ENCODE measurements at regions not wholly inside any gene's neighbourhood (a gene's known extent, or its start where the extent isn't known, plus 50 kb on each side); places are given as distances from the start of the nearest gene placed in this dataset.
"Not testable (repeated sequence)": the region's sequence is repeated elsewhere in the genome, so short reads cannot be mapped to it uniquely, and the experiment has no call there.

DNA sequence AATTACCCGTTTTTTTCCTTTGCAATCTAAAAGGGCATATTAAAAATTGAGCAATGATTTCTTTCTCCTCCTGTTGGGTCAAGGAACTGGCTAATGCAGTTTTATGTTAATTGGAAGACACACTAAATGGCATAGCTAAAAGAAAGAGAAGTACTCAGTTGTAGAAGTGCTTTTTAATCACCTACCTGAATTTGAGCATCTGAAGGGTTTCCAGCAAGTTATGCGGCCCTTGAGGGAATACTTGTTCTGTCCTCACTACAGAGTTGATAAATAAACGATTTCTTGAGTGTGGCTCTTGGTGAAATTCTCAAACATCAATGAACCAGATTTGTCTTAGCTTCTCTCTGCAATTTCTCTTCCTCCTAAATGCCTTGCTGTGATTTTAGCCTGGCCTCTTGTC is 184.1 kb upstream of the RPH3A start:
- DNase-seq (ENCODE audit: low read depth, low spot score), result no peak
- H3K4me3 ChIP-seq (ENCODE audit: low read length), result no peak overlapping the region

- no peak overlapping the region for H3K4me3 ChIP-seq (ENCODE audit: low read length)
- no peak for DNase-seq (ENCODE audit: low read depth, low spot score)
Observed at GRCh38 chr12:112611908-112612307, 179.6 kb upstream of the RPH3A start.

DNA sequence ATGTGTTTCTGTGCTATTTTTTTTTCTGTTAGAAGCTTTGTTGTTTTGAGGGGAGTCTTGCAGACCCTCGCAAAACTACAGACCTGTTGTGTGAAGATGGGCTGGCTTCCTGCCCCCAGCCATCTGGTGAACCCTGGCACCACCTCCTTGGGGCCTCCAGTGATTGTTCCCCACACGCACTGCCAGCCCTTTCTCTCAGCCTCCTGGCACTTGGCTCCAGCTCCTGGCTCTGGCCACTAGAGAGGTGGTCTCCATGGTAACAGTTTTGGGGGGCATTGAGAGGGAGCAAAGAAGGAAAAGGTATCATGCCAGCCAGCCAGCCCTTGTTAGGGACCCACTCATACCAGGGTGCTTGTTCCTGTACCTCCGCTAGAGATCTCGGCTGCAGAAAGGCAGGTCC is 176.4 kb upstream of the RPH3A start:
- H3K4me3 ChIP-seq (ENCODE audit: low read length), result no peak overlapping the region
- DNase-seq (ENCODE audit: low read depth, low spot score), result no peak

- no peak for DNase-seq (ENCODE audit: low read depth, low spot score)
- no peak overlapping the region for H3K4me3 ChIP-seq (ENCODE audit: low read length)
Observed at GRCh38 chr12:112616469-112617152, 174.9 kb upstream of the RPH3A start.

DNA sequence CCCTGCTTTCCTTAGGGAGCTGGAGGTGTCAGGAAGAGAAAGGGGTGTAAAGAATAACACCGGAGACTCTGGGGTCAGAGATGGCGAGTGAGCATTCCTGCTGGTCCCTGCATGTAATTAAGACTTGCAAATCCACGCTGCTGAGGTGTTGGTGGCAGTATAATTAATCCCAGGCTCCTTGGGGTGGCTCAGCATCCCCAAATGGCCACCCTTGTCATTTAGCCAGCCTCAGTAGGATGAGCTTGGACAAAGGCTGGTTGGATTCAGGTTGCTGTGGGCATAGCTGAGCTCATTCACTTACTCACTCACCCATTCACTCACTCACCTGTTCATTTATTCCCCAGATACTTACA is 174.4 kb upstream of the RPH3A start:
- no peak for DNase-seq (ENCODE audit: low read depth, low spot score)
- H3K4me3 ChIP-seq (ENCODE audit: low read length), result no peak overlapping the region

DNA sequence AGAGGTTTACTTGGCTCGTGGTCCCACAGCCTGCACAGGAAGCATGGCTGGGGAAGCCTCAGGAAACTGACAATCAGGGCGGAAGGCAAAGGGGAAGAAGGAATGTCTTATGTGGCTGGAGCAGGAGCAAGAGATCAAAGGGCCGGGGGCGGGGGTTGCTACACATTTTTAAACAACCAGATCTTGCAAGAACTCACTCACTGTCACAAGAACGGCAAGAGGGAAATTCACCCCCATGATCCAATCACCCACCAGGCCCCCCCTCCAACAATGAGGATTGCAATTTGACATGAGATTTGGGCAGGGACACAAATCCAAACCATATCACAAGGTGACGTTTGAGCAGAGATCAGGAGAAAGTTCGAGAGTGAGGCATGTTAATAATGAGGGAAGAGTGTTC is 163.7 kb upstream of the RPH3A start:
- DNase-seq (ENCODE audit: low read depth, low spot score), result peak; percentile 25
- H3K4me3 ChIP-seq (ENCODE audit: low read length), result no peak overlapping the region

DNA sequence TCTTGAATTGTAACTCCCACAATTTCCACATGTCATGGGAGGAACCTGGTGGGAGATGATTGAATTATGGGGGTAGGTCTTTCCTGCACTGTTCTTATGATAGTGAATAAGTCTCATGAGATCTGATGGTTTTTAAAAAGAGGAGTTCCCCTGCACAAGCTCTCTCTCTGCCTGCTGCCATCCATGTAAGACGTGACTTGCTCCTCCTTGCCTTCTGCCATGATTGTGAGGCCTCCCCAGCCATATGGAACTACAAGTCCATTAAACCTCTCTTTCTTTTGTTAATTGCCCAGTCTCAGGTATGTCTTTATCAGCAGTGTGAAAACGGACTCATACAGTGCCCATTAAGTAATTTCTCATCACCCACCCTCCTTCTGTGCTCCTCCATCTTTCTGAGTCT is 159.6 kb upstream of the RPH3A start:
- DNase-seq (ENCODE audit: low read depth, low spot score); H3K4me3 ChIP-seq (ENCODE audit: low read length): not testable (repeated sequence)

DNA sequence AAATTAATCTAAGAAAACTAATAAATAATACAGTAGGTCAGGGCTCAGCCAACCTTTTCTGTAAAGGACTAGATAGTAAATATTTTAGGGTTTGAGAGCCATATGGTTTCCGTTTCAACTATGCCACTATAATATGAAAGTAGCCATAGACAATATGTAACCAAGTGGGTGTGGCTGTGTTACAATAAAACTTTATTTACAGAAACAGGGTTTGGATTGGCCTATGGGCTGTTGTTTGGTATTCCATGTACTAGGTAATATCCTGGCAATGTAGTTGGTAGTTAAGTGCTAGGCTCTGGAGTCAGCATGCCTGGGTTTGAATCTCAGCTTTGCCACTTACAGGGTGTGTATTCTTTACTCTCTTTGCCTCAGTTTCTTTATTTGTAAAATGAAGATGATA is 156.5 kb upstream of the RPH3A start:
- no peak for DNase-seq (ENCODE audit: low read depth, low spot score)
- H3K4me3 ChIP-seq (ENCODE audit: low read length), result no peak overlapping the region

- no peak for DNase-seq (ENCODE audit: low read depth, low spot score)
Observed at GRCh38 chr12:112638420-112638819, 153.1 kb upstream of the RPH3A start.

GRCh38 chr12:112645586-112645985 is 146.0 kb upstream of the RPH3A start:
- no peak overlapping the region for H3K4me3 ChIP-seq (ENCODE audit: low read length)

More at GRCh38 chr12:112638420-112638819, 153.1 kb upstream of the RPH3A start:
- no peak overlapping the region for H3K4me3 ChIP-seq (ENCODE audit: low read length)

DNA sequence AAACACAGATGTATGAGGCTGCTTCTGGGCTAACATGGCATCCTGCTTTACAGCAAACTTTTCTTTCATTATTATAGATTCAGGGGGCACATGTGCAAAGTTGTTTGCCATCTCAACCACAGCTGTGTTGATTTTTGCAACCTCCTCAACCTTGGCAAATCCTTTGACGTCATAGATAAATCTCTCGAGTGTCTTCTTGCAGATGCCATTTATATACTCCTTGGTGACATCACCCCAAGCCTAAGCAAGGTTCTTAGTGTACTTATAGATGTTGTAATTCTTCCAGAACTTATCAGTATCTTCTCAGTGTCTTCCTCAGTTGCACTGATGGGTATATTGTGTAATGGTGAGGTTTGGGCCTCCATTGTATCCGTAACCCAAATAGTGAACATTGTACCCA is 135.4 kb upstream of the RPH3A start:
- no peak for DNase-seq (ENCODE audit: low read depth, low spot score)
- no peak overlapping the region for H3K4me3 ChIP-seq (ENCODE audit: low read length)

More at GRCh38 chr12:112645586-112645985, 146.0 kb upstream of the RPH3A start:
- DNase-seq (ENCODE audit: low read depth, low spot score), result no peak

DNA sequence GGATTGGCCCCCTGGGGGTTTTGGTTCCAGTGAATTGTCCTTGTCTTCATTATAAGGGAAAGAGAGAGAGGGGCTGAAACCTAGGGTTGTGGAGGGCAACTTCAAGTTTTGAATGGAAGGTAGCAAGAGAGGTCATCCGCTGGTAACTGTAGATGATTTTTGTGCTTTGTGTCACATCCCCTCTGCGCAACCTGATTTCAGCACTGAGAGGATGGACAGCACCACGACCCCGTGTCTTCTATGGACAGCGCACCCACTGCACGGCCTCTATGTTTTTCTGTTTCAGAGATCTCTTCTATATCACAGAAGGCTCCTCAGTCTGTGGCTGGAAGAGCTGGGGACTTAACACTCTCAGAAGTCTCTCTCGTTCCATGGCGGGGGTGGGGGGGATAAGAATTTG is 127.0 kb upstream of the RPH3A start:
- H3K4me3 ChIP-seq (ENCODE audit: low read length), result no peak overlapping the region
- DNase-seq (ENCODE audit: low read depth, low spot score), result peak; percentile 22

DNA sequence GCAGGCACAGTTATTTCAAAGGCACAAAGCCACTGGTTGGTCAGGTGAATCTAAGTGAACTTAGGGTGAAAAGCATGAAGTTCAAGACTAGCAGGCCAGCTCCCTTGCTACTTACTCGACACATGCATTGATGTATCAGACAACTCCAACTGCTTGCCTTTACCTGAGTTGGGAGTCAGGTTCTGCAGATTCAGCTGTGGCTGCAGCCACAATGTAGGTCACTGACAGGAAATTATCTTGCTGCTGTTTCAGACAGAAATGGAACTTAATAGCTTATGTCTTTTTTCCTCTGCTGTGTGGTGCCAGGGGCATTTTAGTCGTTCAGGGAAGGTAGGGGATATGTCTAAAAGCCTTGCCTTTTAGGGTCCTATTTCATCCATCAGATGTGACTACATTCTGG is 125.6 kb upstream of the RPH3A start:
- no peak overlapping the region for H3K4me3 ChIP-seq (ENCODE audit: low read length)
- DNase-seq (ENCODE audit: low read depth, low spot score), result no peak

DNA sequence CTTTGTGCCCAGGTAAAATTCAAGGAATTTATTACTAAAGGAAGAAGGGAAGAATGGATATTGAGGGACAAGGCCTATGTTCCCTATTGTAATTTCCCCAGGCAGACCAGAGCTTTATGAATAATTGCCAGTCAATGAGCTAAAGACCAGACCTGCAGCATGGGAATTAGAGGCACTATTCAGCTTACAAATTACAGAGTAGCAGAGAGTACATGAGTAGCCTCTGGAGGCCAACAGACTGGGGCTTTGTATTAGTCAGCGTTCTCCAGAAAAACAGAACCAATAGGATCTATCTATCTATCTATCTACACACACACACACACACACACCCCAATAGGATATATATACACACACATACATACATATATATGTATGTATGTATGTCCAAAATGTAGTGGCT is 120.0 kb upstream of the RPH3A start:
- DNase-seq (ENCODE audit: low read depth, low spot score), result no peak
- H3K4me3 ChIP-seq (ENCODE audit: low read length), result no peak overlapping the region

- no peak for DNase-seq (ENCODE audit: low read depth, low spot score)
- H3K4me3 ChIP-seq (ENCODE audit: low read length), result no peak overlapping the region
Observed at GRCh38 chr12:112674539-112674938, 117.0 kb upstream of the RPH3A start.

DNA sequence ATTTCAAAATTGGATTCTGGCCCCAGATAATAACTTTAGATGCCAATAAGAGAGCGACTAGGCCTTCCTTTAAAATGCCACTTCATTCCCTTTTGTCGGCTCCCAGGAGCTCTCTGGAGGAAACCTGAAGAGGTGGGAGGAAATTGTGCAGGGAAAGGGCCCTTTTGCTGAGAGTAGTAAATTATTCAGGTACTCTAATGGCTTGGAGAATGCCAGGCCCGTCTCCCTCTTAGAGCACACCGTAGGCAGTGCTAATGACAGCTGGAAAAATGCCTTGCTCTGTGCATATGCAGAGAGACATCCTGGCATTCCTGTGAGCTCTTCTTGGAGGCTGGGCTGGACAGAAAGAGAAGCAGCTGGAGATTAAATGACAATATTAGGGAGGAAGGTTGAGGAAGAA is 115.0 kb upstream of the RPH3A start:
- no peak overlapping the region for H3K4me3 ChIP-seq (ENCODE audit: low read length)
- no peak for DNase-seq (ENCODE audit: low read depth, low spot score)

GRCh38 chr12:112677050-112677765 is 114.3 kb upstream of the RPH3A start:
- H3K4me3 ChIP-seq (ENCODE audit: low read length), result no peak overlapping the region
- no peak for DNase-seq (ENCODE audit: low read depth, low spot score)

DNA sequence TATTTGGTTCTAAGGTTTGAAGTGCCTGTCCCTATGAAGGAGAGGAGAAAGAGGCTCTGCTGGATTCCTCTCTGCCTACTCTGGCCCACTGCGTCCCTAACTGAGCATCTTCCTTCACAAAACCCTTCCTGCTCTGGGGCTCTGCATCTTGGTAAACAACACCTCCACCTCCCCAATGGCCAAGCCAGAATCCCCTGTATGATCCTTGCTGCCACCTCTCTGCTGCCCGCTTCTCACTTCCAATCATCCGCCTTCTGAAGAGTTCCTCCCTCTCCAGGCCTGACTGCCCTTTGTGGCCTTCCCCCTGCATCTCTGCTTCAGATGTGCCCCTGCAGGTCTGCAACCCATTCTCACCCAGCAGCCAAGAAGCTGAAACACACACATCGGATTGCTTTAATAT is 110.6 kb upstream of the RPH3A start:
- H3K4me3 ChIP-seq (ENCODE audit: low read length), result no peak overlapping the region
- DNase-seq (ENCODE audit: low read depth, low spot score), result no peak

DNA sequence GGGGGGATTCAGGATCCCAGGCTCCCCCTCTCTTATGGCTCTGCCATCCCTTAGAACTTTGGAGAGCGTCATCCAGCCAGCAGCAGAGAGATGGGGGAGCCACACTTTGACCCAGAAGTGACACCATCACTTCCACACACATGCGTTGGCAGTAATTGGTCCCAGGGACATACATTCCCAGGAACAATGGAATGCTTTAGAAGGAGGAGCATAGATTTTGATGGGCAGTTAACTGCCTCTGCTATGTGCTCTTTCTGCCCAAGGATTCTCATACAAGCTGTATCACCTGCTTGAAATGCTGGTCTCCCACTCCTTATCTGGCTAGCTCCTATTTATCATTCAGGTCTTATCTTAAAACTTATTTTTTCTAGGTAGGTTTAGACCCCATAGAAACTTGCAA is 109.0 kb upstream of the RPH3A start:
- no peak overlapping the region for H3K4me3 ChIP-seq (ENCODE audit: low read length)
- DNase-seq (ENCODE audit: low read depth, low spot score), result no peak

- no peak for DNase-seq (ENCODE audit: low read depth, low spot score)
- no peak overlapping the region for H3K4me3 ChIP-seq (ENCODE audit: low read length)
Observed at GRCh38 chr12:112684742-112685141, 106.8 kb upstream of the RPH3A start.

- no peak for DNase-seq (ENCODE audit: low read depth, low spot score)
- no peak overlapping the region for H3K4me3 ChIP-seq (ENCODE audit: low read length)
Observed at GRCh38 chr12:112685321-112685720, 106.2 kb upstream of the RPH3A start.

All from Jurkat, Clone E6-1 (cell line).